Tibial artery (tissue), 4 donors: ENCODE measurements at regions not wholly inside any gene's neighbourhood (a gene's known extent, or its start where the extent isn't known, plus 50 kb on each side); places are given as distances from the start of the nearest gene placed in this dataset.
"Not testable (repeated sequence)": the region's sequence is repeated elsewhere in the genome, so short reads cannot be mapped to it uniquely, and the experiment has no call there.

Experiments
- DNase-seq, 2 donors: peaks; one replicate each; pipeline ENCODE4 v3.0.0-alpha.2; 2019
- H3K27ac ChIP-seq, 2 donors: fragments of 200-600 bp; sonication (generic) in 1 of 2; 1 replicate in 1 of 2; 2 replicates in 1 of 2; pipeline ENCODE4 v1.5.1; 2018 to 2019; ENCODE audit warnings: mild to moderate bottlenecking in 1 of 2
- H3K27me3 ChIP-seq, 2 donors: fragments of 200-600 bp; sonication (generic) in 1 of 2; one replicate each; pipeline versions ENCODE4 v1.5.1 to v1.6.0; 2016 to 2019
- H3K36me3 ChIP-seq, 3 donors: fragments of 200-600 bp; sonication (generic) in 2 of 3; one replicate each; pipeline ENCODE4 v1.5.1; 2016 to 2019; ENCODE audit warnings: mild to moderate bottlenecking in 2 of 3
- H3K4me1 ChIP-seq, 4 donors: fragments of 200-600 bp; sonication (generic) in 2 of 4; 1 replicate in 3 of 4; 2 replicates in 1 of 4; pipeline ENCODE4 v1.5.1; 2016 to 2019
- H3K4me3 ChIP-seq, 2 donors: fragments of 200-600 bp; sonication (generic) in 1 of 2; 1 replicate in 1 of 2; 2 replicates in 1 of 2; pipeline ENCODE4 v1.5.1; 2018 to 2019; ENCODE audit warnings: mild to moderate bottlenecking in 2 of 2
- H3K9me3 ChIP-seq, 3 donors: fragments of 200-600 bp; sonication (generic) in 1 of 3; one replicate each; pipeline ENCODE4 v1.5.1; 2016 to 2019
- CTCF ChIP-seq, 2 experiments: fragments of 200-600 bp in 1 of 2; fragments of 450-650 bp in 1 of 2; IDR thresholded peaks; one replicate each; pipeline ENCODE4 v1.5.1; 2017 to 2019; ENCODE audit warnings: antibody characterized with exemption in 2 of 2, mild to moderate bottlenecking in 1 of 2, moderate library complexity in 1 of 2
- intact Hi-C: fragments of 100-400 bp; cut with DNase I; formaldehyde crosslinking; loops from one replicate; pipeline ENCODE4 v1.15.0; 2023; ENCODE audit warnings: low total_unique reads

GRCh38 chr5:42306287-42306686 lies 117.0 kb upstream of the GHR start:
- no peak overlapping the region for H3K4me3 ChIP-seq
- no peaks in the 10 kb centered on the region for H3K36me3 ChIP-seq
- H3K27ac ChIP-seq, result no peak overlapping the region
- intact Hi-C loops, result no loop called here
- DNase-seq, result no peak
- H3K9me3 ChIP-seq, result no peaks in the 10 kb centered on the region
- H3K4me1 ChIP-seq, result no peaks in the 10 kb centered on the region
- no peak for TF ChIP-seq CTCF (IDR thresholded peaks at IDR 0.05)
- no peaks in the 10 kb centered on the region for H3K27me3 ChIP-seq

GRCh38 chr5:42309865-42310264 lies 113.4 kb upstream of the GHR start:
- no peak for TF ChIP-seq CTCF (IDR thresholded peaks at IDR 0.05)
- Histone ChIP-seq H3K9me3 (no peaks in the 10 kb centered on the region), H3K36me3 (no peaks in the 10 kb centered on the region), H3K4me3 (no peak overlapping the region), H3K27ac (no peak overlapping the region), H3K27me3 (no peaks in the 10 kb centered on the region), H3K4me1 (no peaks in the 10 kb centered on the region)
- no peak for DNase-seq
- intact Hi-C loops, result no loop called here

GRCh38 chr5:42315214-42315613 lies 108.0 kb upstream of the GHR start:
- peaks cover 0 to 5% (median 0%) of the 10 kb centered on the region in 3 donors for H3K9me3 ChIP-seq
- H3K27ac ChIP-seq, result no peak overlapping the region
- no peaks in the 10 kb centered on the region for H3K4me1 ChIP-seq
- no peak for DNase-seq
- H3K36me3 ChIP-seq, result no peaks in the 10 kb centered on the region
- intact Hi-C loops, result no loop called here
- no peak overlapping the region for H3K4me3 ChIP-seq
- no peaks in the 10 kb centered on the region for H3K27me3 ChIP-seq
- TF ChIP-seq CTCF (IDR thresholded peaks at IDR 0.05), result no peak

GRCh38 chr5:42317575-42317974 lies 105.7 kb upstream of the GHR start:
- Histone ChIP-seq H3K36me3 (no peaks in the 10 kb centered on the region), H3K9me3 (peaks cover 0 to 5% (median 0%) of the 10 kb centered on the region in 3 donors), H3K27me3 (no peaks in the 10 kb centered on the region), H3K4me3 (no peak overlapping the region), H3K4me1 (no peaks in the 10 kb centered on the region), H3K27ac (no peak overlapping the region)
- no peak for DNase-seq
- no peak for TF ChIP-seq CTCF (IDR thresholded peaks at IDR 0.05)
- intact Hi-C loops, result no loop called here

GRCh38 chr5:42319546-42319945 lies 103.7 kb upstream of the GHR start:
- H3K9me3 ChIP-seq, H3K4me3 ChIP-seq, intact Hi-C loops, H3K27me3 ChIP-seq, H3K36me3 ChIP-seq, H3K27ac ChIP-seq, H3K4me1 ChIP-seq, DNase-seq: not testable (repeated sequence)

GRCh38 chr5:42321785-42322184 lies 101.5 kb upstream of the GHR start:
- no peaks in the 10 kb centered on the region for H3K4me1 ChIP-seq
- intact Hi-C loops, result no loop called here
- peaks cover 0 to 5% (median 0%) of the 10 kb centered on the region in 3 donors for H3K9me3 ChIP-seq
- TF ChIP-seq CTCF (IDR thresholded peaks at IDR 0.05), result no peak
- no peaks in the 10 kb centered on the region for H3K27me3 ChIP-seq
- H3K27ac ChIP-seq, result no peak overlapping the region
- H3K36me3 ChIP-seq, result no peaks in the 10 kb centered on the region
- DNase-seq, result no peak
- no peak overlapping the region for H3K4me3 ChIP-seq
